Hepatic stellate cell (primary cell): ENCODE measurements at regions not wholly inside any gene's neighbourhood (a gene's known extent, or its start where the extent isn't known, plus 50 kb on each side); places are given as distances from the start of the nearest gene placed in this dataset.
"Not testable (repeated sequence)": the region's sequence is repeated elsewhere in the genome, so short reads cannot be mapped to it uniquely, and the experiment has no call there.

Experiments used
- DNase-seq: peaks from one replicate; pipeline ENCODE4 v3.0.0; 2011; ENCODE audit warnings: low spot score

GRCh38 chrX:44785652-44786051, 58.2 kb upstream of the DUSP21 start:
- no peak for DNase-seq

- no peak for DNase-seq
Observed at GRCh38 chrX:44784241-44784640, 59.6 kb upstream of the DUSP21 start.

- no peak for DNase-seq
Observed at GRCh38 chrX:44778254-44778653, 65.6 kb upstream of the DUSP21 start.

- no peak for DNase-seq
Observed at GRCh38 chrX:44775726-44776125, 68.1 kb upstream of the DUSP21 start.

- DNase-seq, result not testable (repeated sequence)
Observed at GRCh38 chrX:44774066-44774465, 69.8 kb upstream of the DUSP21 start.

GRCh38 chrX:44770121-44770520, 73.7 kb upstream of the DUSP21 start:
- DNase-seq, result no peak

GRCh38 chrX:44767308-44767707, 76.5 kb upstream of the DUSP21 start:
- no peak for DNase-seq

GRCh38 chrX:44765556-44765955, 78.3 kb upstream of the DUSP21 start:
- no peak for DNase-seq

- no peak for DNase-seq
Observed at GRCh38 chrX:44747969-44748368, 95.9 kb upstream of the DUSP21 start.

- DNase-seq, result no peak
Observed at GRCh38 chrX:44747317-44747716, 96.5 kb upstream of the DUSP21 start.

GRCh38 chrX:44744799-44745198, 99.0 kb upstream of the DUSP21 start:
- no peak for DNase-seq

GRCh38 chrX:44742480-44743155, 101.2 kb upstream of the DUSP21 start:
- DNase-seq, result no peak

GRCh38 chrX:44741859-44742258, 102.0 kb upstream of the DUSP21 start:
- DNase-seq, result not testable (repeated sequence)

GRCh38 chrX:44741458-44741857, 102.4 kb upstream of the DUSP21 start:
- not testable (repeated sequence) for DNase-seq

GRCh38 chrX:44735498-44735897, 108.3 kb upstream of the DUSP21 start:
- no peak for DNase-seq

GRCh38 chrX:44733931-44734330, 109.9 kb upstream of the DUSP21 start:
- DNase-seq, result no peak

GRCh38 chrX:44731160-44731559, 112.7 kb upstream of the DUSP21 start:
- no peak for DNase-seq

- DNase-seq, result no peak
Observed at GRCh38 chrX:44723426-44723825, 120.4 kb upstream of the DUSP21 start.

GRCh38 chrX:44708470-44708869, 135.4 kb upstream of the DUSP21 start:
- no peak for DNase-seq

GRCh38 chrX:44705817-44706551, 137.8 kb upstream of the DUSP21 start:
- DNase-seq, result no peak

- DNase-seq, result no peak
Observed at GRCh38 chrX:44698357-44698756, 145.5 kb upstream of the DUSP21 start.

GRCh38 chrX:44693255-44693654, 150.6 kb upstream of the DUSP21 start:
- DNase-seq, result no peak

GRCh38 chrX:44690129-44690528, 147.5 kb upstream of the FUNDC1 start:
- no peak for DNase-seq
